Prostate gland (tissue), 2 donors: ENCODE measurements at regions not wholly inside any gene's neighbourhood (a gene's known extent, or its start where the extent isn't known, plus 50 kb on each side); places are given as distances from the start of the nearest gene placed in this dataset.

Source experiments
- POLR2A ChIP-seq: fragments of 450-650 bp; IDR thresholded peaks from one replicate; pipeline ENCODE4 v1.6.1; 2016; ENCODE audit warnings: antibody characterized with exemption, mild to moderate bottlenecking
- POLR2AphosphoS5 ChIP-seq: sonication (generic); formaldehyde crosslinking; IDR thresholded peaks from one replicate; pipeline ENCODE4 v1.6.1; 2017; ENCODE audit warnings: antibody characterized with exemption
- TF ChIP-seq, protein P1 (sequence below), 4 experiments: fragments of 200-600 bp in 2 of 4; fragments of 450-650 bp in 2 of 4; sonication (generic) in 2 of 4; IDR thresholded peaks; 1 replicate in 3 of 4; 2 replicates in 1 of 4; pipeline ENCODE4 v1.5.1; 2016 to 2019; ENCODE audit warnings: antibody characterized with exemption in 4 of 4, mild to moderate bottlenecking in 2 of 4, moderate library complexity in 2 of 4

DNA sequence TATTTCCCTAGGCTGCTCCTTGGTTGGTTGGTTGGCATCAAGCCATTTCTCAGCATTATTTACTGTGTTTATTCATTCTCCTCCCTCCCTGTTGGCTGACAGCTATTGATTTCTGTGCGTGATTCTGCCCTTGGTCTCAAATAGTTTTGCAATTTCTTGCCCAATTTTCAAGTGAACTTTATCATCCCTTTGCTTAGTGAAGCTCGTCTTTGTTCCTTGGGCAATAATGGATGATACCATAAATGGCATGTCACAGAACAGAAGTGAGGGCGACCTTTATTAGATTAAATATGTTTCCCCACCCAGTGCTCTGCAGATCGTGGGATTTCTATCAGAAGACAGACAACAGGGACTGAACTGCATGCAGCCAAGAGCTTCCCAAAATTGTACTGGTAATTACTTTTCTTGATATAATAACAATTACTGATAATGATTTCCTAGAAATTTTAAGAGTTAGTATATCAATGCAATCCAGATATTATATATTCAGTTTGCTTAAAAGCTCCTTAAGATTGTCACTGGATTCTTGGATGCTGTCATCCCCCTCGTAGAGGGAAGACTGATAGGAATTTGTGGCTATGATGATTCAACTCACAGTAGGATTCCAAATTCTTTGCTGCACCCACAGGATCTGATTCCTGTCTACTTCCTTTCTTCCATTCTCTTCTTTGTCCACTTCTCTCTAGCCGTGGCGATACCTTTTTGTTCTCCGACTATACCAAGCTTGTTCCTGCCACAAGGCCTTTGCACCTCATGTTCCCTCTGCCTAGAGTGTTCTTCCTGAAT, 122.1 kb upstream of the KAZN start:
- TF ChIP-seq, protein P1, sequence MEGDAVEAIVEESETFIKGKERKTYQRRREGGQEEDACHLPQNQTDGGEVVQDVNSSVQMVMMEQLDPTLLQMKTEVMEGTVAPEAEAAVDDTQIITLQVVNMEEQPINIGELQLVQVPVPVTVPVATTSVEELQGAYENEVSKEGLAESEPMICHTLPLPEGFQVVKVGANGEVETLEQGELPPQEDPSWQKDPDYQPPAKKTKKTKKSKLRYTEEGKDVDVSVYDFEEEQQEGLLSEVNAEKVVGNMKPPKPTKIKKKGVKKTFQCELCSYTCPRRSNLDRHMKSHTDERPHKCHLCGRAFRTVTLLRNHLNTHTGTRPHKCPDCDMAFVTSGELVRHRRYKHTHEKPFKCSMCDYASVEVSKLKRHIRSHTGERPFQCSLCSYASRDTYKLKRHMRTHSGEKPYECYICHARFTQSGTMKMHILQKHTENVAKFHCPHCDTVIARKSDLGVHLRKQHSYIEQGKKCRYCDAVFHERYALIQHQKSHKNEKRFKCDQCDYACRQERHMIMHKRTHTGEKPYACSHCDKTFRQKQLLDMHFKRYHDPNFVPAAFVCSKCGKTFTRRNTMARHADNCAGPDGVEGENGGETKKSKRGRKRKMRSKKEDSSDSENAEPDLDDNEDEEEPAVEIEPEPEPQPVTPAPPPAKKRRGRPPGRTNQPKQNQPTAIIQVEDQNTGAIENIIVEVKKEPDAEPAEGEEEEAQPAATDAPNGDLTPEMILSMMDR (IDR thresholded peaks at IDR 0.05), result no peak
- TF ChIP-seq POLR2AphosphoS5 (no peak), POLR2A (no peak)
